H9 (cell line): ENCODE measurements at regions not wholly inside any gene's neighbourhood (a gene's known extent, or its start where the extent isn't known, plus 50 kb on each side); places are given as distances from the start of the nearest gene placed in this dataset.

ENCODE experiments used
- DNase-seq: peaks from one replicate; pipeline ENCODE4 v3.0.0-alpha.2; 2017
- H2AFZ ChIP-seq: one replicate; pipeline ENCODE4 v1.6.1; 2013; ENCODE audit warnings: mild to moderate bottlenecking, low read length, control low read depth, moderate library complexity
- H2AK5ac ChIP-seq: 2 replicates; pipeline ENCODE4 v1.6.1; 2013; ENCODE audit warnings: low read length, control low read depth, mixed read lengths; ENCODE audit not compliant: insufficient read length
- H2BK120ac ChIP-seq: one replicate; pipeline ENCODE4 v1.6.1; 2013; ENCODE audit warnings: low read depth, mild to moderate bottlenecking, low read length, control low read depth, inconsistent platforms; ENCODE audit not compliant: poor library complexity, severe bottlenecking
- H2BK12ac ChIP-seq: 2 replicates; pipeline ENCODE4 v1.6.1; 2013; ENCODE audit warnings: low read length, control low read depth, mixed read lengths, low read depth; ENCODE audit not compliant: insufficient read length
- H2BK15ac ChIP-seq: 2 replicates; pipeline ENCODE4 v1.6.1; 2013; ENCODE audit warnings: low read depth, low read length, control low read depth
- H2BK20ac ChIP-seq: one replicate; pipeline ENCODE4 v1.6.1; 2013; ENCODE audit warnings: low read depth, mild to moderate bottlenecking, low read length, control low read depth, inconsistent platforms; ENCODE audit not compliant: poor library complexity, severe bottlenecking
- H2BK5ac ChIP-seq: 2 replicates; pipeline ENCODE4 v1.6.1; 2013; ENCODE audit warnings: low read length, control low read depth, mixed read lengths; ENCODE audit not compliant: insufficient read length
- H3K14ac ChIP-seq: 2 replicates; pipeline ENCODE4 v1.6.1; 2013; ENCODE audit warnings: low read length, control low read depth; ENCODE audit not compliant: insufficient read depth
- H3K18ac ChIP-seq: 2 replicates; pipeline ENCODE4 v1.6.1; 2013; ENCODE audit warnings: low read depth, mild to moderate bottlenecking, mixed read lengths, low read length, control low read depth; ENCODE audit not compliant: insufficient read length
- H3K23ac ChIP-seq: 2 replicates; pipeline ENCODE4 v1.6.1; 2013; ENCODE audit warnings: low read length, control low read depth, mixed read lengths, low read depth; ENCODE audit not compliant: insufficient read length
- H3K23me2 ChIP-seq: 2 replicates; pipeline ENCODE4 v1.6.1; 2013; ENCODE audit warnings: low read depth, mild to moderate bottlenecking, mixed read lengths, low read length, control low read depth; ENCODE audit not compliant: insufficient read length, poor library complexity, severe bottlenecking
- H3K27ac ChIP-seq: 2 replicates; pipeline ENCODE4 v1.5.1; 2013; ENCODE audit warnings: low read length, control low read depth, mixed read lengths, low read depth; ENCODE audit not compliant: insufficient read length
- H3K27me3 ChIP-seq: 2 replicates; pipeline ENCODE4 v1.6.1; 2013; ENCODE audit warnings: low read length, control low read depth, inconsistent platforms; ENCODE audit not compliant: insufficient read depth
- H3K4ac ChIP-seq: 2 replicates; pipeline ENCODE4 v1.6.1; 2013; ENCODE audit warnings: low read depth, mild to moderate bottlenecking, control low read depth, inconsistent platforms, low read length, moderate library complexity
- H3K4me1 ChIP-seq: 2 replicates; pipeline ENCODE4 v1.6.1; 2013; ENCODE audit warnings: low read length, control low read depth, inconsistent platforms; ENCODE audit not compliant: insufficient read depth
- H3K4me2 ChIP-seq: 2 replicates; pipeline ENCODE4 v1.6.1; 2013; ENCODE audit warnings: low read length, control low read depth, mixed read lengths; ENCODE audit not compliant: insufficient read length, insufficient read depth
- H3K56ac ChIP-seq: 2 replicates; pipeline ENCODE4 v1.6.1; 2013; ENCODE audit warnings: low read depth, mild to moderate bottlenecking, mixed read lengths, low read length, control low read depth; ENCODE audit not compliant: insufficient read length
- H3K79me1 ChIP-seq: 2 replicates; pipeline ENCODE4 v1.6.1; 2013; ENCODE audit warnings: low read depth, mild to moderate bottlenecking, moderate library complexity, low read length, control low read depth, inconsistent platforms; ENCODE audit not compliant: insufficient read depth, poor library complexity, severe bottlenecking
- H3K79me2 ChIP-seq: 2 replicates; pipeline ENCODE4 v1.6.1; 2013; ENCODE audit warnings: low read length, control low read depth, inconsistent platforms; ENCODE audit not compliant: insufficient read depth
- H3K9ac ChIP-seq: 2 replicates; pipeline ENCODE4 v1.6.1; 2013; ENCODE audit warnings: low read length, control low read depth, mixed read lengths; ENCODE audit not compliant: insufficient read length; ENCODE audit errors: extremely low read depth
- H3K9me3 ChIP-seq: one replicate; pipeline ENCODE4 v1.6.1; 2013; ENCODE audit warnings: low read depth, low read length, inconsistent platforms; ENCODE audit not compliant: control insufficient read depth
- H3T11ph ChIP-seq: one replicate; pipeline ENCODE4 v1.6.1; 2013; ENCODE audit warnings: mild to moderate bottlenecking, low read length, control low read depth, inconsistent platforms
- H4K20me1 ChIP-seq: one replicate; pipeline ENCODE4 v1.6.1; 2013; ENCODE audit not compliant: control insufficient read depth, insufficient read length, insufficient read depth
- H4K5ac ChIP-seq: 2 replicates; pipeline ENCODE4 v1.6.1; 2013; ENCODE audit warnings: low read depth, mild to moderate bottlenecking, mixed read lengths, low read length, control low read depth; ENCODE audit not compliant: insufficient read length
- H4K8ac ChIP-seq: replicated peaks from 2 replicates; pipeline ENCODE4 v1.6.1; 2013; ENCODE audit warnings: low read length, control low read depth, mixed read lengths, low read depth; ENCODE audit not compliant: insufficient read length
- H4K91ac ChIP-seq: 2 replicates; pipeline ENCODE4 v1.6.1; 2013; ENCODE audit warnings: low read depth, mild to moderate bottlenecking, moderate library complexity, mixed read lengths, low read length, control low read depth; ENCODE audit not compliant: insufficient read length
- H3K27ac Mint-ChIP-seq, 3 experiments: 2 replicates in 2 of 3; 3 replicates in 1 of 3; pipeline ENCODE4 v1.8.0; 2020 to 2021; ENCODE audit warnings: mixed read lengths in 3 of 3, mild to moderate bottlenecking in 1 of 3, moderate library complexity in 1 of 3
- H3K27me3 Mint-ChIP-seq: 2 replicates; pipeline ENCODE4 v1.8.0; 2021; ENCODE audit warnings: low read depth, mild to moderate bottlenecking, moderate library complexity, mixed read lengths
- H3K36me3 Mint-ChIP-seq, 3 experiments: 2 replicates in 2 of 3; 3 replicates in 1 of 3; pipeline ENCODE4 v1.8.0; 2020 to 2021; ENCODE audit warnings: low read depth in 3 of 3, mixed read lengths in 3 of 3; ENCODE audit not compliant: insufficient read depth in 1 of 3
- H3K4me1 Mint-ChIP-seq, 2 experiments: 2 replicates each; pipeline ENCODE4 v1.8.0; 2020; ENCODE audit warnings: mixed read lengths in 2 of 2
- H3K4me3 Mint-ChIP-seq, 2 experiments: 2 replicates in 1 of 2; 3 replicates in 1 of 2; pipeline ENCODE4 v1.8.0; 2020 to 2021; ENCODE audit warnings: mild to moderate bottlenecking in 2 of 2, mixed read lengths in 2 of 2, moderate library complexity in 1 of 2
- H3K9me3 Mint-ChIP-seq, 2 experiments: 2 replicates in 1 of 2; 3 replicates in 1 of 2; pipeline ENCODE4 v1.8.0; 2020; ENCODE audit warnings: mild to moderate bottlenecking in 2 of 2, mixed read lengths in 2 of 2, moderate library complexity in 1 of 2
- WGBS: extraction: QIAGEN DNeasy Blood & Tissue Kit; methylation state at CpG from one replicate; pipeline ENCODE4 v1.1.7; 2013; ENCODE audit warnings: missing lambda C conversion rate, low lambda C conversion rate, mixed read lengths; ENCODE audit not compliant: insufficient read length; ENCODE audit errors: extremely low coverage; 5-methylcytosine and 5-hydroxymethylcytosine counted together
- TF ChIP-seq, protein P1 (sequence below): fragments of 200-600 bp; sonication (generic); conservative IDR thresholded peaks from 3 replicates; pipeline ENCODE4 v1.8.0; 2021; ENCODE audit warnings: antibody characterized with exemption, mild to moderate bottlenecking

DNA sequence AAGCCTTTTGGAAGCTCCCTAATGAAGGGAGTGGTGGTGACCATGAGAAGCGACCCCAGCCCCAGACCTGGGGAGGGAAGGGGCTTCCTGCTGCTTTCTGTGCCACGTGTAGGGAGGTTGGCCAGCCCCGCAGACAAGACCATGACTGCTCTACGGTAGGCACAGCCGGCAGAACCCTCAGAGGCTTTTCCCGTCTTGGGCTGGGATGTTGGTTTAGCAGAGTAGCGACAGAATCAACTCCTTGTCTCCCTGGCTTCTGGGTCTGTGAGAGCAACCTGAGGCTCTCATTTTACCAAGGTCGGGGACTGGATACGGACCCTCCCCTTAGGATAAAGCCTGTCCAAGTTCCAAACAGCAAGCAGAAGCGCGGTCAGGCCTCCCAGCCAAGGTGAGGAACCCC is 123.3 kb downstream of the AXIN2 start:
- H2BK5ac ChIP-seq: no peak overlapping the region
- no peak overlapping the region for H4K5ac ChIP-seq
- H2BK120ac ChIP-seq: no peak overlapping the region
- no peak for DNase-seq
- H3K9ac ChIP-seq: no peak overlapping the region
- Mint-ChIP-seq H3K36me3 (no peaks in the 10 kb centered on the region), H3K9me3 (peaks cover 0 to 2% of the 10 kb centered on the region in 2 experiments; a peak in 2 of 5 replicates), H3K27ac (no peak overlapping the region; a peak in 1 of 7 replicates), H3K4me1 (peaks cover 4 to 5% of the 10 kb centered on the region in 2 experiments), H3K4me3 (no peak overlapping the region), H3K27me3 (no peaks in the 10 kb centered on the region)
- no peaks in the 10 kb centered on the region for H4K20me1 ChIP-seq
- no peak overlapping the region for H3T11ph ChIP-seq
- no peak overlapping the region for H2AK5ac ChIP-seq
- no CpG with 5 or more reads among the region's 11 CpGs for WGBS
- H4K91ac ChIP-seq: no peak overlapping the region
- H3K14ac ChIP-seq: no peak overlapping the region
- H3K23me2 ChIP-seq: no peaks in the 10 kb centered on the region
- no peaks in the 10 kb centered on the region for H3K9me3 ChIP-seq
- H3K23ac ChIP-seq: no peak overlapping the region
- no peak overlapping the region for H2BK15ac ChIP-seq
- H3K56ac ChIP-seq: no peak overlapping the region
- H3K27me3 ChIP-seq: no peaks in the 10 kb centered on the region
- no peak overlapping the region for H3K27ac ChIP-seq
- no peak overlapping the region for H2AFZ ChIP-seq
- no peaks in the 10 kb centered on the region for H3K79me1 ChIP-seq
- H4K8ac ChIP-seq: no peak overlapping the region
- H3K4ac ChIP-seq: no peak overlapping the region
- H3K4me1 ChIP-seq: 0 out of 2 replicates have a peak, but pooled peaks cover 2% of the 10 kb centered on the region
- H2BK12ac ChIP-seq: no peak overlapping the region
- H3K18ac ChIP-seq: no peak overlapping the region
- H3K4me2 ChIP-seq: no peak overlapping the region
- H3K79me2 ChIP-seq: no peaks in the 10 kb centered on the region
- no peak overlapping the region for H2BK20ac ChIP-seq
- TF ChIP-seq, protein P1, sequence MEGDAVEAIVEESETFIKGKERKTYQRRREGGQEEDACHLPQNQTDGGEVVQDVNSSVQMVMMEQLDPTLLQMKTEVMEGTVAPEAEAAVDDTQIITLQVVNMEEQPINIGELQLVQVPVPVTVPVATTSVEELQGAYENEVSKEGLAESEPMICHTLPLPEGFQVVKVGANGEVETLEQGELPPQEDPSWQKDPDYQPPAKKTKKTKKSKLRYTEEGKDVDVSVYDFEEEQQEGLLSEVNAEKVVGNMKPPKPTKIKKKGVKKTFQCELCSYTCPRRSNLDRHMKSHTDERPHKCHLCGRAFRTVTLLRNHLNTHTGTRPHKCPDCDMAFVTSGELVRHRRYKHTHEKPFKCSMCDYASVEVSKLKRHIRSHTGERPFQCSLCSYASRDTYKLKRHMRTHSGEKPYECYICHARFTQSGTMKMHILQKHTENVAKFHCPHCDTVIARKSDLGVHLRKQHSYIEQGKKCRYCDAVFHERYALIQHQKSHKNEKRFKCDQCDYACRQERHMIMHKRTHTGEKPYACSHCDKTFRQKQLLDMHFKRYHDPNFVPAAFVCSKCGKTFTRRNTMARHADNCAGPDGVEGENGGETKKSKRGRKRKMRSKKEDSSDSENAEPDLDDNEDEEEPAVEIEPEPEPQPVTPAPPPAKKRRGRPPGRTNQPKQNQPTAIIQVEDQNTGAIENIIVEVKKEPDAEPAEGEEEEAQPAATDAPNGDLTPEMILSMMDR: no peak
